ENCODE measurements at regions not wholly inside any gene's neighbourhood (a gene's known extent, or its start where the extent isn't known, plus 50 kb on each side); places are given as distances from the start of the nearest gene placed in this dataset.
"Not testable (repeated sequence)": the region's sequence is repeated elsewhere in the genome, so short reads cannot be mapped to it uniquely, and the experiment has no call there.

- no peak overlapping the region for H3K4me3 ChIP-seq (ENCODE audit: low read length)
- no peak overlapping the region for H2AFZ ChIP-seq (ENCODE audit: low read depth, low read length)
- H3K27me3 ChIP-seq (ENCODE audit: insufficient read depth, low read length) = no peaks in the 10 kb centered on the region
- H3K36me3 ChIP-seq (ENCODE audit: insufficient read depth, low read length) = no peaks in the 10 kb centered on the region
- H3K9me3 ChIP-seq (ENCODE audit: low read length) = no peaks in the 10 kb centered on the region
- peaks cover 4% of the 10 kb centered on the region for H3K4me1 ChIP-seq (ENCODE audit: insufficient read depth, low read length)
These were observed 142.9 kb upstream of the NR2F2 start for GRCh38 chr15:96187341-96188305.

GRCh38 chr15:96197721-96198120 is 132.8 kb upstream of the NR2F2 start:
- no peaks in the 10 kb centered on the region for H3K27me3 ChIP-seq (ENCODE audit: insufficient read depth, low read length)
- peaks cover 4% of the 10 kb centered on the region for H3K9me3 ChIP-seq (ENCODE audit: low read length)
- H2AFZ ChIP-seq (ENCODE audit: low read depth, low read length) = no peak overlapping the region
- no peaks in the 10 kb centered on the region for H3K36me3 ChIP-seq (ENCODE audit: insufficient read depth, low read length)
- no peaks in the 10 kb centered on the region for H3K4me1 ChIP-seq (ENCODE audit: insufficient read depth, low read length)
- no peak overlapping the region for H3K4me3 ChIP-seq (ENCODE audit: low read length)

- Histone ChIP-seq H3K27me3 (ENCODE audit: insufficient read depth, low read length) (no peaks in the 10 kb centered on the region), H3K36me3 (ENCODE audit: insufficient read depth, low read length) (no peaks in the 10 kb centered on the region), H3K4me3 (ENCODE audit: low read length) (no peak overlapping the region), H3K9me3 (ENCODE audit: low read length) (peaks cover 8% of the 10 kb centered on the region), H2AFZ (ENCODE audit: low read depth, low read length) (no peak overlapping the region), H3K4me1 (ENCODE audit: insufficient read depth, low read length) (no peaks in the 10 kb centered on the region)
These were observed 131.4 kb upstream of the NR2F2 start for GRCh38 chr15:96199111-96199510.

- H3K4me1 ChIP-seq (ENCODE audit: insufficient read depth, low read length) = no peaks in the 10 kb centered on the region
- H3K4me3 ChIP-seq (ENCODE audit: low read length) = no peak overlapping the region
- peaks cover 8% of the 10 kb centered on the region for H3K9me3 ChIP-seq (ENCODE audit: low read length)
- H3K36me3 ChIP-seq (ENCODE audit: insufficient read depth, low read length) = no peaks in the 10 kb centered on the region
- no peak overlapping the region for H2AFZ ChIP-seq (ENCODE audit: low read depth, low read length)
- no peaks in the 10 kb centered on the region for H3K27me3 ChIP-seq (ENCODE audit: insufficient read depth, low read length)
These were observed 130.0 kb upstream of the NR2F2 start for GRCh38 chr15:96200357-96200967.

DNA sequence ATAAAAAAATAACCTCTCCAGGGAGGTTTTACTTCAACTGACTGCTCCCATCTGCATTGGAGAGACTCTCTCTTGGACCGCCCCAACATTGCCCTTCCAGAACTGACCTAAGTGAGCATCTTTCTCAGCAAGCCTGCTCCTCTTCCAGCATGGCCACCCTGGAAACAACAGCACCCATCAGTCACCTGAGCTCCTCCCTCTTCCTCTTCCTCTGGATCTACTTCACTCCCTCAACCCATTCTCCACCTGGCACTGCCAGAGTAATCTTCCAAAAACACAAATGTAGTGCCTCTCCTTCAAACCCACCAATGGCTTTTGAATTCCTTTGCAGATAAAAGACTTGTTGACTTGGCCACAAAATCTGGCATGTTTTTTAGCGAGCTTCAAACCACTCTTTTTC is 128.8 kb upstream of the NR2F2 start:
- Histone ChIP-seq H3K4me1 (ENCODE audit: insufficient read depth, low read length) (no peaks in the 10 kb centered on the region), H3K36me3 (ENCODE audit: insufficient read depth, low read length) (no peaks in the 10 kb centered on the region), H3K9me3 (ENCODE audit: low read length) (peaks cover 5% of the 10 kb centered on the region), H3K27me3 (ENCODE audit: insufficient read depth, low read length) (no peaks in the 10 kb centered on the region), H3K4me3 (ENCODE audit: low read length) (no peak overlapping the region), H2AFZ (ENCODE audit: low read depth, low read length) (no peak overlapping the region)

- not testable (repeated sequence) for H3K9me3 ChIP-seq (ENCODE audit: low read length); H3K4me3 ChIP-seq (ENCODE audit: low read length); H2AFZ ChIP-seq (ENCODE audit: low read depth, low read length); H3K4me1 ChIP-seq (ENCODE audit: insufficient read depth, low read length); H3K36me3 ChIP-seq (ENCODE audit: insufficient read depth, low read length); H3K27me3 ChIP-seq (ENCODE audit: insufficient read depth, low read length)
These were observed 124.9 kb upstream of the NR2F2 start for GRCh38 chr15:96205588-96205987.

GRCh38 chr15:96207377-96208006 is 123.0 kb upstream of the NR2F2 start:
- Histone ChIP-seq H3K4me3 (ENCODE audit: low read length) (no peak overlapping the region), H2AFZ (ENCODE audit: low read depth, low read length) (no peak overlapping the region), H3K27me3 (ENCODE audit: insufficient read depth, low read length) (no peaks in the 10 kb centered on the region), H3K4me1 (ENCODE audit: insufficient read depth, low read length) (no peaks in the 10 kb centered on the region), H3K9me3 (ENCODE audit: low read length) (peaks cover 4% of the 10 kb centered on the region), H3K36me3 (ENCODE audit: insufficient read depth, low read length) (no peaks in the 10 kb centered on the region)

DNA sequence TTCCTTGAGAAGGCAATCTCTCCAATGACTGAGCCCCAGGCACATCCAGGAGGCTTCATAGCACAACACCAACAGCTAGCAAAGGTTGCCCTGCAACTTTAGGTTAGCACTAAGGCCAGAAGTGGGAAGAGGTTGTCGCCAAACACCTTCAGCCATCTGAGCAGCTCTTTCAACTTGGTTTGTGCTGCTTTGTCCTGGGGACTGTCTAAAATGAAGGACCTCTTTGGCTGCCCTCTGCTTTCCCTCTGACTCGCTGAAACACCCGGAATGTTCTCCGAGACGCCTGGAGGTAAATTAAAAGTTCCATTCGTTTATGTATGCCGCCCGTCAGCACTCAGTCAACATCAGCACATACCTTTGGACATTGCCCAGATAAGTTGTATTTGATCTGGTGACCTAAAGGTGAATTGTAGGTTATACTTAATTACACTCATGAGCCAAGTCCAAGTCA is 121.2 kb upstream of the NR2F2 start:
- H3K4me1 ChIP-seq (ENCODE audit: insufficient read depth, low read length) = no peaks in the 10 kb centered on the region
- H3K27me3 ChIP-seq (ENCODE audit: insufficient read depth, low read length) = no peaks in the 10 kb centered on the region
- no peaks in the 10 kb centered on the region for H3K9me3 ChIP-seq (ENCODE audit: low read length)
- no peak overlapping the region for H2AFZ ChIP-seq (ENCODE audit: low read depth, low read length)
- H3K36me3 ChIP-seq (ENCODE audit: insufficient read depth, low read length) = no peaks in the 10 kb centered on the region
- no peak overlapping the region for H3K4me3 ChIP-seq (ENCODE audit: low read length)

- no peak overlapping the region for H3K4me3 ChIP-seq (ENCODE audit: low read length)
- H3K4me1 ChIP-seq (ENCODE audit: insufficient read depth, low read length) = no peaks in the 10 kb centered on the region
- H3K27me3 ChIP-seq (ENCODE audit: insufficient read depth, low read length) = no peaks in the 10 kb centered on the region
- H2AFZ ChIP-seq (ENCODE audit: low read depth, low read length) = no peak overlapping the region
- H3K9me3 ChIP-seq (ENCODE audit: low read length) = no peaks in the 10 kb centered on the region
- H3K36me3 ChIP-seq (ENCODE audit: insufficient read depth, low read length) = no peaks in the 10 kb centered on the region
These were observed 117.5 kb upstream of the NR2F2 start for GRCh38 chr15:96213045-96213444.

DNA sequence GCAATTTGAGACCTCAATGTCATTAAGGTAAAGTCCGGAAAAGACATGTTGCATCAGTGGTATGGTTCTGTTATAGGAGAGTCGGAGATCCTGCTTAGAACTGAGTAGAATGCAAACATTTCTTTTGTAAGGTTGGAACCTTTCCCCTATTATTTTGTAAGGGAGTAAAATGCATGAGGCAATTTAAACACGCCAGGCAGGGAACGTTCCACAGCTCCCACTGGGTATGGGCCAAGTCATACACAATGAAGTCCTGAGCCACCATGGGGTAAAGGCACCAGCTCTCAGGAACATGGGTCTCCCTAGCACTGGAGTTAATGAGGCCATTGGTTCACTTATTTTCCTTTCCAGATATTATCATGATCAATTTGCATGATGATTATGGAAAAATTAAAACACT is 116.6 kb upstream of the NR2F2 start:
- Histone ChIP-seq H3K27me3 (ENCODE audit: insufficient read depth, low read length) (no peaks in the 10 kb centered on the region), H2AFZ (ENCODE audit: low read depth, low read length) (no peak overlapping the region)

DNA sequence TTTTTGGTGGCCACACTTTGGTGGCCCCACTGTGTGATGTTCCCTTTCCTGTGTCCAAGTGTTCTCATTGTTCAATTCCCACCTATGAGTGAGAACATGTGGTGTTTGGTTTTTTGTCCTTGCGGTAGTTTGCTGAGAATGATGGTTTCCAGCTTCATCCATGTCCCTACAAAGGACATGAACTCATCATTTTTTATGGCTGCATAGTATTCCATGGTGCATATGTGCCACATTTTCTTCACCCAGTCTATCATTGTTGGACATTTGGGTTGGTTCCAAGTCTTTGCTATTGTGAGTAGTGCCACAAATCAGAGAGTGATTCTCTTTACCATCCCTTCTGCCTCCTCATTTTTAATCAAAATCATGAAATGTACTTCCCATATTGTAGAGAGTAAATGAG is 114.0 kb upstream of the NR2F2 start:
- H3K4me3 ChIP-seq (ENCODE audit: low read length); H3K4me1 ChIP-seq (ENCODE audit: insufficient read depth, low read length); H3K36me3 ChIP-seq (ENCODE audit: insufficient read depth, low read length); H3K27me3 ChIP-seq (ENCODE audit: insufficient read depth, low read length); H3K9me3 ChIP-seq (ENCODE audit: low read length); H2AFZ ChIP-seq (ENCODE audit: low read depth, low read length): not testable (repeated sequence)

More for the DNA sequence above, 116.6 kb upstream of the NR2F2 start:
- Histone ChIP-seq H3K9me3 (ENCODE audit: low read length) (no peaks in the 10 kb centered on the region), H3K4me3 (ENCODE audit: low read length) (no peak overlapping the region), H3K36me3 (ENCODE audit: insufficient read depth, low read length) (no peaks in the 10 kb centered on the region), H3K4me1 (ENCODE audit: insufficient read depth, low read length) (no peaks in the 10 kb centered on the region)

DNA sequence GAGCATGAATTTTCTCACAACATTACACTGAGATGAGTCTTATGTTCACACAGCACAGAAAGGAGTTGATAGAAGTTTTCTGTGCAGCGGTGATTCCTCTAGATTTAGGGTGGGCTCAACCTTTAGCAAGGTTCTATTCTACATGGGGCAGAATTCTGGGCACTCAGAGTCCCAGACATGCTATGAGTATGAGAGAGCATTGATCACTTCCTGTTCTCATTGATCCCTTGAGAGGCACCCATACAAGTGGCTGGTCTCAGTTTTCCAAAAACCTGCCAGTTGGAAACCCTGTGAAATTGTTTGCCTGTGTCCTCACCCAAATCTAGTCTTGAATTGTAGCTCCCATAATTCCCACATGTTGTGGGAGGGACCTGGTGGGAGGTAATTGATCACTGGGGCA is 112.5 kb upstream of the NR2F2 start:
- Histone ChIP-seq H2AFZ (ENCODE audit: low read depth, low read length) (no peak overlapping the region), H3K27me3 (ENCODE audit: insufficient read depth, low read length) (no peaks in the 10 kb centered on the region), H3K9me3 (ENCODE audit: low read length) (no peaks in the 10 kb centered on the region), H3K36me3 (ENCODE audit: insufficient read depth, low read length) (no peaks in the 10 kb centered on the region), H3K4me1 (ENCODE audit: insufficient read depth, low read length) (no peaks in the 10 kb centered on the region), H3K4me3 (ENCODE audit: low read length) (no peak overlapping the region)

All from neuron (in vitro differentiated cells).